ENCODE measurements at regions not wholly inside any gene's neighbourhood (a gene's known extent, or its start where the extent isn't known, plus 50 kb on each side); places are given as distances from the start of the nearest gene placed in this dataset.
"Not testable (repeated sequence)": the region's sequence is repeated elsewhere in the genome, so short reads cannot be mapped to it uniquely, and the experiment has no call there.

DNA sequence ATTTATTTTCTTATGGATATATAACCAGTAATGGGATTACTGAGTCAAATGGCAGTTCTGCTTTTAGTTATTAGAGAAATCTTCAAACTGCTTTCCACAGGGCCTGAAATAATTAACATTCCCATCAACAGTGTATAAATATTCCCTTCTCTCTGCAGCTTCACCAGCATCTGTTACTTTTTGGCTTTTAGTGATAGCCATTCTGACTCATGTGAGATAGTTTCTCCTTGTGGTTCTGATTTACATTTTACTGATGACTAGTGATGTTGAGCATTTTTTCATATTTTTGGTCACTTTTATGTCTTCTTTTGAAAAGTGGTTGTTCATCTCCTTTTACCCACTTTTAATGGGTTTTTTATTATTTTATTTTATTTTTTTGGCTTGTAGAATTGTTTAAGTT lies 1290.3 kb upstream of the CDH9 start:
- DNase-seq = no peak

DNA sequence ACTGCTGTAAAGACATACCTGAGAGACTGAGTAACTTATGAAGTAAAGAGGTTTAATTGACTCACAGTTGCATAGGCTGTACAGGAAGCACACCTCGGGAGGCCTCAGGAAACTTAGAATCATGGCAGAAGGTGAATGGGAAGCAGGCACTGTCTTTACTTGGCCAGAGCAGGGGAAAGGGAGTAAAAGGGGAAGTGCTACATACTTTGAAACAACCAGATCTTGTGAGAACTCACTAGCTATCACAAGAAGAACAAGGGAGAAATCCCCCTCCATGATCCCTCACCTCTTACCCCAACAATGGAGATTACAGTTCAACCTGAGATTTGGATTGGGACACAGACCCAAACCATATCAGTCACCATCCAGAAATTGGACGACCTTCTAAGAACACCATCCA lies 1285.8 kb upstream of the CDH9 start:
- DNase-seq = no peak

DNA sequence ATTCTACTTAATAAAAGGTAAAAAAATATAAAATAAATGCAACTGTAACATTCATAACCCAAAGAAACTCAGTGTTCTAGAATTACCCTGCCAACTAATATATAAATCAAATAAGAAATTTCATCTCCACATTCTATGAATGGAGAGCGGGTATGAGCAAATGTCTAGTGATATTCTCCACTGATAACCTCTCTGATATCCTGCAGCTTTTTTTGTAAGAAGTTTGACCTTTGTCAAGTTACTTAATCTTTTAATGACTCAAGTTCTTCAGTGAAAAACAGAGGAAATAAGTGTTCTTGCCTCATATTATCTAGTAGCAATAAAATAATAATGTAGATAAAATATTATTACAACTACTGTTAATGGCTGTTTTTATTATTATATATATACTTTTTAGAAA lies 1275.6 kb upstream of the CDH9 start:
- no peak for DNase-seq

GRCh38 chr5:28313321-28313951 lies 1275.0 kb upstream of the CDH9 start:
- no peak for DNase-seq

DNA sequence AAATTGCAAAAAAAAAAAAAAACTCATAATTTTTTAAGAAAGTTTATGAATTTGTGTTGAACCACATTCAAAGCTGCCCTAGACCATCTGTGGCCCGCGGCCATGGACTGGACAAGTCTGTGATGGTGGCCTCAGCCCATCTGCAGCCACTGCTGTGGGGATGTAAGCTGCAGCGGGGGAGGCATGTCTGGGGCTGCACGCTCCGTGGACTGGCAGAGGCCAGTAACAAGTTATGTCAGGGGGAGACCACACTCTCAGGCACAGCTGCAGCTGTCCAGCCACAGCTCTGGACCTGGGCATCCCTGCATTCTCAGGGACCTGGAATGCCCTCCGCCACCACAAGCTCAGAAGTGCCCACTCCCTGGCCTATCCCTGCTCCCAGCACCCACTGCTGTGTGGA lies 1272.3 kb upstream of the CDH9 start:
- no peak for DNase-seq

GRCh38 chr5:28305891-28306290 lies 1267.5 kb upstream of the CDH9 start:
- no peak for DNase-seq

DNA sequence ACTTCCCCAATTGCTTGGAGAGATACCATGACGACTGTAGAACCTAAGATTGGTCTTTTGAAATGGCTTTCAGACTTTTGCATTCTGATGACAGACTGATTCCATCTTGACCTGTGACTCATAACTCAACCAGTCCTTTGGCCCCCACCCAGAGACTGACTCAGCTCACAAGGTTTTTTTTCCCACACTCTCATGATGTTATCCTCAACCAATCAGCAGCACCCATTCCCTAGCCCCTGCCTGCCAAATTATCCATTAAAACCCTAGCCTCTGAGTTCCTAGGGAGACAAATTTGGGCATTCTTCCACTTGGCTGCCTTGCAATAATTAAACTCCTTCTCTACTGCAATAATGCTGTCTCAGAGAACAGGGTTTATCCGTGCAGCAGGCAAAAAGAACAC lies 1263.3 kb upstream of the CDH9 start:
- no peak for DNase-seq

DNA sequence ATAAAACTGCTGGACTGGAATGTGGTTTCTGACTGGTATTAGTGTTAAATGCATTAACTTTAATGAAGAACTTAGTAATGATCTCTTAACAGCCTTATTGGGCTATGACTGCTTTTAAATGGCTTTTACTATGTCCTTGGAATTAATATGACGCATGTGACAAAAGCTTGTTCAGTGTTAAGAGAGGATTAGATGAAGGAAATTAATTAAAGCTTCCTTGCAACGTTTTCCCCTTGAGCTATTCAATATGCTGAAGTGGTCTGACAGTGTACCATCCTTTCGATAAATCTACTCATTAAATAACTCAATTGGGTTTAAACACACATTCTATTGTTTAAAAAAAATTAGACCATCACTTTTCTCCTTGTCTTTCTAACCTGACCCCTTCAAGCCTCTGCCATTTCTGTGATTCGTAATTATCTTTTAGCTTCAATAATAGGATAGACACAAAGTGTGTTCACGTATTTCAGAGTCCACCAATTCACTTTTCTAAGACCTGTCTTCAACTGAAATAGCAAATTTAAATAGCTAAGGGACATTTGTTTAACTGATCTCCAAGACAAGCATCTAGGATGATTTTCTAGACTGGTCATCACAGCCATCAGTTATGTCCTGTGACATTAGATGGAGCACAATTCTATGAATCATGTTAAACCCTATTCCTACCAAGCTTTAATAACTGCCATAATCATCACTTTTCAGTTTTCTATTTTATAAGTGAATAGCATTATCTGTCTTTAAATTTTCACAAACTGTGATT lies 1258.0 kb upstream of the CDH9 start:
- DNase-seq = no peak

DNA sequence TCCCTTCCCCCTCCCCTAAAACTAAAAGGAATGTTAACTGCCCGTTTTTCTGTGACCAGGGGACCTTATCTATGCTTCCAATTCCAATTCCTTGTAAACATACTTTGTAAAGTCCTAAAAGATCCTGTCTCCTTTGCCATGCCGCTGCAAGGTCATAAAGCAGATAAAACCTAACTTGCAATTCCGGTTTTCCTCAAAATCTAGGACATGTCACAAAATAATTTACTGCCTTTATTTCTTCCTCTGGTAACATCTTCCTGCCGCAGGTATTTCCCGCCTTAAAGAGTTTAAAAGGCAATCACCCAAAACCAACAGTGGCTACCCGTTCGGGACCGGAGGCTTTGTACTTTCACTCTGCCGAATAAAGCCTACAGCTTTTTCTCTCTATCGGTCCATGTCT lies 1248.6 kb upstream of the CDH9 start:
- DNase-seq = not testable (repeated sequence)

GRCh38 chr5:28286566-28286965 lies 1248.2 kb upstream of the CDH9 start:
- DNase-seq = no peak

- DNase-seq = no peak
These were observed 1246.4 kb upstream of the CDH9 start for GRCh38 chr5:28284788-28285187.

GRCh38 chr5:28281351-28281750 lies 1243.0 kb upstream of the CDH9 start:
- DNase-seq = no peak

DNA sequence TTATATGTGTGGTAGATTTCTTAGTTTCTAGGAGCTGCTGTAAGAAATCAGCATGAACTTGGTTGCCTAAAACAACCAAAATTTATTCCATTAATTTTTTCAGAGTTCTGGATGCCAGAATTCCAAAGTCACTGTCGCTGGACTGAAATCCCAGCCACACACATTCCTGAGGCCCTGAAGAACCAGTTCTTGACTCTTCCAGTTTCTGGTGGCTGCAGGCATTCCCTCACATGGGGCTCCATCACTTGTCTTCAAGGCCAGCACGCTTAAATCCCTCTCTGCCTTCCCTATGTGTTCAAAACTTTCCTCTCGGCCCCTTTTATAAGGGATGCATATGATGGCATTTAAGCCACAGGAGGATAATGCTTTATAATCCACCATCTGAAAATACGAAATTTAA lies 1237.5 kb upstream of the CDH9 start:
- no peak for DNase-seq

DNA sequence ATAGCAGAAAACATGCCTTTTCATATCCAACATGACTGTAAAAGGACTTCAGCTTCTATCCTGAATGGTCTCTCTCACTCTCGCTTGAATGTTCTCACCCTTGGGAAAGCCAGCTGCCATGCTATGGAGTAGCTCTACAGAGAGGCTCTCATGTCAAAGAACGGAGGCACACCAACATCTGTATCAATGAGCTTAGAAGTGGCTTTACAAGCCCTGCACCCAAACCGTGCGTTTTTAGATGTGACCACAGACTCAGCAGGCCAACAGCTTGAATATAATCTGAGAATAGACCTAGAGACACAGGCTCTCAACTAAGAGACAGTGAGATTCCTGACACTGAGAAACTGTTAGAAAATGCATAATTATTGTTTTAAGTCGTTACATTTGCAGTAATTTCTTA lies 1231.6 kb upstream of the CDH9 start:
- no peak for DNase-seq

GRCh38 chr5:28265877-28266276 lies 1227.5 kb upstream of the CDH9 start:
- no peak for DNase-seq

GRCh38 chr5:28254846-28255245 lies 1216.5 kb upstream of the CDH9 start:
- DNase-seq = no peak

- DNase-seq = no peak
These were observed 1215.0 kb upstream of the CDH9 start for GRCh38 chr5:28253431-28253830.

- no peak for DNase-seq
These were observed 1211.5 kb upstream of the CDH9 start for GRCh38 chr5:28249771-28250415.

- DNase-seq = no peak
These were observed 1196.1 kb upstream of the CDH9 start for GRCh38 chr5:28234356-28234968.

- DNase-seq = no peak
These were observed 1188.0 kb upstream of the CDH9 start for GRCh38 chr5:28226407-28226806.

- no peak for DNase-seq
These were observed 1181.2 kb upstream of the CDH9 start for GRCh38 chr5:28219539-28219938.

DNA sequence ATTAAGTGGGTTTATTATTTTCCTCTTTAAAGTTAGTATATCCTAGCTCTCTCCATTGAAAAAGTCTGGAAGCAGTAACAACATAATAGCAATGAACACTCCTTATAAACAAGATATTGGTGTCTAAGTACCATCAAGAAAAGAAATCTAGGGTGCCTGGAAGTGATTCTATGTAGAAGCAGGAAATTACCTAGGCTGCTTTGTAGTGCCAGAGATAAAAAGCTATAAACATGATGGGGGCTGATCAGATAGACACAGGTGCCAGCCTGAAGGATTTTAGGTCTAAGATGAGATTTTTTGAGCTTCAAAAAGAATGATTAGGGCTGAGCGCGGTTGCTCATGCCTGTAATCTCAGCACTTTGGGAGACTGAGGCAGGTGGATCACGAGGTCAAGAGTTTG lies 1179.3 kb upstream of the CDH9 start:
- no peak for DNase-seq

DNA sequence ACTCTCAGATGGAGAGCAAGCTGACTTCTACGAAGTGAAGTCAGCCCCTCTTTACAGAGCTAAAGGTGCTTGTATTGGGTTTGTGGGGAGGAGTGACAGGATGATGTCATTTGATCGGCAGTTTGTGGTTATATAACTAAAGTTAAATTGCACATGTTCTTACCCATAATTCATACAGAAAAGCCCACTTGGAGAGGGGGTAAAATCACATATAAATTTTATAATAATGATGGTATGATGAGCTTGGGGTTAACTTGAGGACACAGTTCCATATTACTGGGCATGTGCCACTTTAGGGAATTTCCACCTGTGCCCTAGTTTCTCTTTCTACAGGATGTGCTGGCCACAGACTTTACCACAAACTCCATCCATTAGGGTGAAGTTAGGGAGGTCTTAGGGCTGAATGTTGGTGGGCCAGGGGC lies 1178.6 kb upstream of the CDH9 start:
- no peak for DNase-seq

GRCh38 chr5:28215091-28215490 lies 1176.7 kb upstream of the CDH9 start:
- DNase-seq = no peak
